Natural killer cell (primary cell): ENCODE measurements at regions not wholly inside any gene's neighbourhood (a gene's known extent, or its start where the extent isn't known, plus 50 kb on each side); places are given as distances from the start of the nearest gene placed in this dataset.

Experiments
- ATAC-seq, 3 donors: fragments of 150-1000 bp in 2 of 3; fragments of 200-7000 bp in 1 of 3; cut with Tn5 transposase; 1 replicate in 1 of 3; 2 replicates in 2 of 3; pipeline ENCODE4 v1.10.0; 2021; ENCODE audit warnings: mild to moderate bottlenecking in 2 of 3, moderate library complexity in 2 of 3
- DNase-seq, 2 donors: peaks; one replicate each; pipeline versions ENCODE4 v3.0.0 to v3.0.0-alpha.2; 2013 to 2021; ENCODE audit warnings: mixed read lengths in 1 of 2
- H3K27ac ChIP-seq: one replicate; pipeline ENCODE4 v1.5.1; 2013; ENCODE audit warnings: mild to moderate bottlenecking, low read length
- H3K27me3 ChIP-seq: one replicate; pipeline ENCODE4 v1.6.1; 2013; ENCODE audit warnings: low read length; ENCODE audit not compliant: control insufficient read depth, insufficient read depth
- H3K36me3 ChIP-seq: one replicate; pipeline ENCODE4 v1.6.1; 2013; ENCODE audit warnings: low read length; ENCODE audit not compliant: control insufficient read depth, insufficient read depth
- H3K4me1 ChIP-seq: one replicate; pipeline ENCODE4 v1.6.1; 2013; ENCODE audit warnings: low read length; ENCODE audit not compliant: control insufficient read depth, insufficient read depth
- H3K4me3 ChIP-seq: one replicate; pipeline ENCODE4 v1.5.1; 2013; ENCODE audit warnings: low read length
- H3K9me3 ChIP-seq: one replicate; pipeline ENCODE4 v1.6.1; 2013; ENCODE audit warnings: low read length; ENCODE audit not compliant: control insufficient read depth, insufficient read depth
- H3K27ac Mint-ChIP-seq, 2 donors: one replicate each; pipeline ENCODE4 v1.8.0; 2022; ENCODE audit warnings: mild to moderate bottlenecking in 2 of 2, mixed read lengths in 2 of 2, moderate library complexity in 1 of 2
- H3K27me3 Mint-ChIP-seq, 2 donors: one replicate each; pipeline ENCODE4 v1.8.0; 2022; ENCODE audit warnings: low read depth in 2 of 2, mixed read lengths in 2 of 2
- H3K36me3 Mint-ChIP-seq: one replicate; pipeline ENCODE4 v1.8.0; 2022; ENCODE audit warnings: mixed read lengths
- H3K4me1 Mint-ChIP-seq, 2 donors: one replicate each; pipeline ENCODE4 v1.8.0; 2022; ENCODE audit warnings: mixed read lengths in 2 of 2
- H3K4me3 Mint-ChIP-seq: one replicate; pipeline ENCODE4 v1.8.0; 2022; ENCODE audit warnings: mild to moderate bottlenecking, moderate library complexity, mixed read lengths
- H3K9me3 Mint-ChIP-seq, 2 donors: one replicate each; pipeline ENCODE4 v1.8.0; 2022; ENCODE audit warnings: mixed read lengths in 2 of 2
- CTCF ChIP-seq: fragments of 200-600 bp; IDR thresholded peaks from one replicate; pipeline ENCODE4 v1.8.0; 2022; ENCODE audit warnings: antibody characterized with exemption
- WGBS: methylation state at CpG from one replicate; pipeline ENCODE4 v1.1.7; 2013; ENCODE audit warnings: missing lambda C conversion rate; ENCODE audit not compliant: insufficient coverage; 5-methylcytosine and 5-hydroxymethylcytosine counted together
- intact Hi-C: fragments of 100-400 bp; cut with micrococcal nuclease; formaldehyde crosslinking; loops from one replicate; pipeline ENCODE4 v1.14.2; 2022

- no peak overlapping the region for H3K27ac ChIP-seq
- H3K4me3 ChIP-seq = no peak overlapping the region
- intact Hi-C loops = no loop called here
- no peaks in the 10 kb centered on the region for H3K9me3 ChIP-seq
- WGBS = 84% methylated on average over 3 of the region's 3 CpGs
- no peaks in the 10 kb centered on the region for H3K36me3 ChIP-seq
- no peak for DNase-seq
- peaks cover 7 to 23% of the 10 kb centered on the region in 2 donors for H3K27me3 Mint-ChIP-seq
- no peak overlapping the region for H3K4me3 Mint-ChIP-seq
- H3K9me3 Mint-ChIP-seq = no peaks in the 10 kb centered on the region
- H3K4me1 ChIP-seq = no peaks in the 10 kb centered on the region
- H3K27me3 ChIP-seq = no peaks in the 10 kb centered on the region
- no peaks in the 10 kb centered on the region for H3K36me3 Mint-ChIP-seq
- TF ChIP-seq CTCF = no peak
- no peak overlapping the region for H3K27ac Mint-ChIP-seq
- no peaks in the 10 kb centered on the region for H3K4me1 Mint-ChIP-seq
- no peak for ATAC-seq
Measured at GRCh38 chr2:9156483-9156882, 50.1 kb upstream of the ASAP2 start.

GRCh38 chr2:9154061-9154460 is 52.6 kb upstream of the ASAP2 start:
- Histone ChIP-seq H3K4me1 (no peaks in the 10 kb centered on the region), H3K36me3 (no peaks in the 10 kb centered on the region), H3K4me3 (no peak overlapping the region), H3K9me3 (no peaks in the 10 kb centered on the region), H3K27me3 (no peaks in the 10 kb centered on the region), H3K27ac (no peak overlapping the region)
- Mint-ChIP-seq H3K4me3 (no peak overlapping the region), H3K4me1 (no peaks in the 10 kb centered on the region), H3K36me3 (no peaks in the 10 kb centered on the region), H3K27me3 (peaks cover 7 to 23% of the 10 kb centered on the region in 2 donors), H3K27ac (no peak overlapping the region), H3K9me3 (no peaks in the 10 kb centered on the region)
- TF ChIP-seq CTCF = no peak
- no CpG with 5 or more reads among the region's 2 CpGs for whole genome bisulfite sequencing
- DNase-seq (no peak), ATAC-seq (no peak)
- intact Hi-C loops = no loop called here

GRCh38 chr2:9153643-9153980 is 53.0 kb upstream of the ASAP2 start:
- H3K27me3 Mint-ChIP-seq = peaks cover 7 to 23% of the 10 kb centered on the region in 2 donors
- 89% methylated on average over 4 of the region's 4 CpGs for WGBS
- H3K27me3 ChIP-seq = no peaks in the 10 kb centered on the region
- ATAC-seq = no peak
- no peaks in the 10 kb centered on the region for H3K4me1 Mint-ChIP-seq
- no peaks in the 10 kb centered on the region for H3K36me3 Mint-ChIP-seq
- TF ChIP-seq CTCF = no peak
- H3K36me3 ChIP-seq = no peaks in the 10 kb centered on the region
- no peak overlapping the region for H3K27ac Mint-ChIP-seq
- H3K9me3 ChIP-seq = no peaks in the 10 kb centered on the region
- no peaks in the 10 kb centered on the region for H3K9me3 Mint-ChIP-seq
- no peak overlapping the region for H3K4me3 ChIP-seq
- no peak overlapping the region for H3K4me3 Mint-ChIP-seq
- H3K27ac ChIP-seq = no peak overlapping the region
- intact Hi-C loops = no loop called here
- no peak for DNase-seq
- H3K4me1 ChIP-seq = no peaks in the 10 kb centered on the region

GRCh38 chr2:9152975-9153642 is 53.5 kb upstream of the ASAP2 start:
- DNase-seq (no peak), ATAC-seq (no peak)
- Mint-ChIP-seq H3K4me1 (no peaks in the 10 kb centered on the region), H3K27ac (no peak overlapping the region), H3K9me3 (no peaks in the 10 kb centered on the region), H3K27me3 (peaks cover 7 to 23% of the 10 kb centered on the region in 2 donors), H3K36me3 (no peaks in the 10 kb centered on the region), H3K4me3 (no peak overlapping the region)
- no peaks in the 10 kb centered on the region for H3K9me3 ChIP-seq
- intact Hi-C loops = no loop called here
- no peaks in the 10 kb centered on the region for H3K4me1 ChIP-seq
- no peak overlapping the region for H3K27ac ChIP-seq
- no peak overlapping the region for H3K4me3 ChIP-seq
- no peaks in the 10 kb centered on the region for H3K36me3 ChIP-seq
- no peaks in the 10 kb centered on the region for H3K27me3 ChIP-seq
- 21% methylated on average over 17 of the region's 17 CpGs for WGBS
- TF ChIP-seq CTCF = no peak
